ENCODE measurements at regions not wholly inside any gene's neighbourhood (a gene's known extent, or its start where the extent isn't known, plus 50 kb on each side); places are given as distances from the start of the nearest gene placed in this dataset.

DNA sequence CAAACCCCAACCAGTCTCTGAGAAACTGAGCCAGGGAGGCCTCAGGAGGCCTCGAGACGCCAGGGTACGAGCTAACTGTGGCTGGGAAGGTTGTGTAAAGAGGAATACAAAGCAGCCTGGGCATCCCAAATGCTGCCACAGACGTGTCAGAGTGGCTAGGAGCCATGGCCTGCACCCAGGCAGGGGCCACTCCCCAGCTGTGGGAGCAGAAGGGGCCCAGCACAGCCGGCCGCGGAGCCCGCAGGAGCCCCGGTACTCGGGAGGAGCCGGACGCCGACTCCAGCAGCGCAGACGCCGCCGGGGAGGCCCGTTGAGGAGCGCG, 349.8 kb upstream of the B3GAT1 start:
- CTCF ChIA-PET = no interaction called here
- TF ChIP-seq, protein P1, sequence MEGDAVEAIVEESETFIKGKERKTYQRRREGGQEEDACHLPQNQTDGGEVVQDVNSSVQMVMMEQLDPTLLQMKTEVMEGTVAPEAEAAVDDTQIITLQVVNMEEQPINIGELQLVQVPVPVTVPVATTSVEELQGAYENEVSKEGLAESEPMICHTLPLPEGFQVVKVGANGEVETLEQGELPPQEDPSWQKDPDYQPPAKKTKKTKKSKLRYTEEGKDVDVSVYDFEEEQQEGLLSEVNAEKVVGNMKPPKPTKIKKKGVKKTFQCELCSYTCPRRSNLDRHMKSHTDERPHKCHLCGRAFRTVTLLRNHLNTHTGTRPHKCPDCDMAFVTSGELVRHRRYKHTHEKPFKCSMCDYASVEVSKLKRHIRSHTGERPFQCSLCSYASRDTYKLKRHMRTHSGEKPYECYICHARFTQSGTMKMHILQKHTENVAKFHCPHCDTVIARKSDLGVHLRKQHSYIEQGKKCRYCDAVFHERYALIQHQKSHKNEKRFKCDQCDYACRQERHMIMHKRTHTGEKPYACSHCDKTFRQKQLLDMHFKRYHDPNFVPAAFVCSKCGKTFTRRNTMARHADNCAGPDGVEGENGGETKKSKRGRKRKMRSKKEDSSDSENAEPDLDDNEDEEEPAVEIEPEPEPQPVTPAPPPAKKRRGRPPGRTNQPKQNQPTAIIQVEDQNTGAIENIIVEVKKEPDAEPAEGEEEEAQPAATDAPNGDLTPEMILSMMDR (IDR thresholded peaks at IDR 0.05; ENCODE audit: insufficient read depth, low read length, missing control alignments) = no peak
- H3K4me3 ChIP-seq (ENCODE audit: low read depth, low read length) = peak overlapping the region; percentile 29; the same call in 1 of the 2 replicates
- DNase-seq (ENCODE audit: low read depth, low spot score) = no peak
- POLR2A ChIA-PET = no interaction called here

DNA sequence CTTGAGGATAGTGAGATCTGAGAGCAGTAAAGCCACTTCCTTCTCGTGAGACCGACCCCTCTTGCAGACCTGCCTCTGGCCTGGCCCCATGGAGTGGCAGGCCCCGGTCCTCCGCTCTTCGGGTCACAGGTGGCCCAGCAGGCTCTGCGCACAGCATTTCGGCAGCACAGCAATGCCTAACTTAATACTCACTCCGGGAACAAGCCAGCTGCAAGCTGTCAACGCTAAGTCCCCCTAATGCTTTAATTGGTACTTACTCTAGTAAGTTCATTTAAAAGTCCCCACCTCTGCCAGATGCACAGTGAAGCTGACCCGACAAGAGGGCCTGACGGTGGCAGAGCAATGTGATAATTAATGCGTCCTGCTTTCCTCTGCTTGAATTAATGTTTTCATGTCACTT, 349.3 kb upstream of the B3GAT1 start:
- no peak for DNase-seq (ENCODE audit: low read depth, low spot score)
- TF ChIP-seq, protein P1 (IDR thresholded peaks at IDR 0.05; ENCODE audit: insufficient read depth, low read length, missing control alignments) = no peak
- H3K4me3 ChIP-seq (ENCODE audit: low read depth, low read length) = no peak overlapping the region
- ChIA-PET POLR2A (no interaction called here), CTCF (no interaction called here)

DNA sequence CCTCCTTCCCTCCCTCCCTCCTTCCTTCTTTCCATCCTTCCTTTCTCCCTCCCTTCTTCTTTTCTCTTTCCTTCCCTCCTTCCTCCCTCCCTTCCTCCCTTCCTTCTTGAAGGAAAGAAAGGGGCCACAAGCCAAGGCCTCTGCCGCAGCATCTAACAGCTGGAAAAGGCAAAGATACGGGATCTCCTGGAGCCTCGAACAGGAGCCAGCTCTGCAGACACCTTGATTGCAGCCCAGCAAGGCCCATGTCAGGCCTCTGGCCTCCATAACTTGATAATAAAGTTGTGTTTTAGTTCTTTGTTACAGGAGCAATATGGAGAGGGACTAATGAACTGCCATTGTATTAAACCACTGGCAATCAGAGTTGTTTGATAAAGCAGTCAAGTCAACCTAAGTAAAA, 348.9 kb upstream of the B3GAT1 start:
- H3K4me3 ChIP-seq (ENCODE audit: low read depth, low read length) = no peak overlapping the region
- no peak for DNase-seq (ENCODE audit: low read depth, low spot score)
- TF ChIP-seq, protein P1 (IDR thresholded peaks at IDR 0.05; ENCODE audit: insufficient read depth, low read length, missing control alignments) = no peak
- ChIA-PET POLR2A (no interaction called here), CTCF (no interaction called here)

DNA sequence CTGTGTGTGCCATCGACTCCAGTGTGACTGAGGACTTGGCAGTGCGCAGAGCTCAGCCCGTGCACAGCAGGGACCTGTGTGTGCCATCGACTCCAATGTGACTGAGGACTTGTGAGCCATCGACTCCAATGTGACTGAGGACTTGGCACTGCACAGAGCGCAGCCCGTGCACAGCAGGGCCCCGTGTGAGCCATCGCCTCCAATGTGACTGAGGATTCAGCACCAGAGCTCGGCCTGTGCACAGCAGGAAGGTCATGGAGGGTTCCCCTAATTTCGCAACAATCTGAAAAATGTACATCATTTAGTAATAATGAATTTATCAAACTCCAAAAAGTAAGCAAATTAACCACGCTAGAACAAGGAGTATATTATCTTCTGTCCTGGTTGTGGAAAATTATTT, 348.3 kb upstream of the B3GAT1 start:
- CTCF ChIA-PET = no interaction called here
- TF ChIP-seq, protein P1 (IDR thresholded peaks at IDR 0.05; ENCODE audit: insufficient read depth, low read length, missing control alignments) = no peak
- POLR2A ChIA-PET = no interaction called here
- no peak for DNase-seq (ENCODE audit: low read depth, low spot score)
- no peak overlapping the region for H3K4me3 ChIP-seq (ENCODE audit: low read depth, low read length)

DNA sequence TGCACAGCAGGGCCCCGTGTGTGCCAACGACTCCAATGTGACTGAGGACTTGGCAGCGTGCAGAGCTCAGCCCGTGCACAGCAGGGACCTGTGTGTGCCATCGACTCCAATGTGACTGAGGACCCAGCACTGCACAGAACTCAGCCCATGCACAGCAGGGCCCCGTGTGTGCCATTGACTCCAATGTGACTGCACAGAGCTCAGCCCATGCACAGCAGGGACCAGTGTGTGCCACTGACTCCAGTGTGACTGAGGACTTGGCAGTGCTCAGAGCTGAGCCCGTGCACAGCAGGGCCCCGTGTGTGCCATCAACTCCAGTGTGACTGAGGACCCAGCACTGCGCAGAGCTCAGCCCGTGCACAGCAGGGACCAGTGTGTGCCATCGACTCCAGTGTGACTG, 347.8 kb upstream of the B3GAT1 start:
- TF ChIP-seq, protein P1 (IDR thresholded peaks at IDR 0.05; ENCODE audit: insufficient read depth, low read length, missing control alignments) = no peak
- ChIA-PET POLR2A (no interaction called here), CTCF (no interaction called here)
- DNase-seq (ENCODE audit: low read depth, low spot score) = no peak
- no peak overlapping the region for H3K4me3 ChIP-seq (ENCODE audit: low read depth, low read length)

DNA sequence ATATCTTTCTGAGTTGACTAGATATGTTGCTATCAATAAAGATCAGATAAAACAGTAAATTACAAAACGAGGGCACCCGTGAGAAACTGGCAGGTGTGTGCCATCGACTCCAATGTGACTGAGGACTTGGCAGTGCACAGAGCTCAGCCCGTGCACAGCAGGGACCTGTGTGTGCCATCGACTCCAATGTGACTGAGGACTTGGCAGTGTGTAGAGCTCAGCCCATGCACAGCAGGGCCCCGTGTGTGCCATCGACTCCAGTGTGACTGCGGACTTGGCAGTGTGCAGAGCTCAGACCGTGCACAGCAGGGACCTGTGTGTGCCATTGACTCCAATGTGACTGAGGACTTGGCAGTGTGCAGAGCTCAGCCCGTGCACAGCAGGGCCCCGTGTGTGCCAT, 347.2 kb upstream of the B3GAT1 start:
- TF ChIP-seq, protein P1 (IDR thresholded peaks at IDR 0.05; ENCODE audit: insufficient read depth, low read length, missing control alignments) = no peak
- no peak for DNase-seq (ENCODE audit: low read depth, low spot score)
- no peak overlapping the region for H3K4me3 ChIP-seq (ENCODE audit: low read depth, low read length)
- CTCF ChIA-PET = no interaction called here
- POLR2A ChIA-PET = no interaction called here

Data from AG04449 (cell line).